NK-92 (cell line): ENCODE measurements at regions not wholly inside any gene's neighbourhood (a gene's known extent, or its start where the extent isn't known, plus 50 kb on each side); places are given as distances from the start of the nearest gene placed in this dataset.
"Not testable (repeated sequence)": the region's sequence is repeated elsewhere in the genome, so short reads cannot be mapped to it uniquely, and the experiment has no call there.

ENCODE experiments used
- DNase-seq: peaks from one replicate; lab custom pipeline; 2025; ENCODE audit not compliant: unreplicated experiment; lab: John Stamatoyannopoulos, UW

GRCh38 chr1:14371771-14372497, 226.6 kb upstream of the KAZN start:
- DNase-seq, result no peak

GRCh38 chr1:14372526-14372925, 226.0 kb upstream of the KAZN start:
- no peak for DNase-seq

- DNase-seq, result no peak
Observed at GRCh38 chr1:14373081-14373758, 225.3 kb upstream of the KAZN start.

GRCh38 chr1:14375226-14375625, 223.3 kb upstream of the KAZN start:
- DNase-seq, result no peak

GRCh38 chr1:14377386-14377785, 221.1 kb upstream of the KAZN start:
- no peak for DNase-seq

GRCh38 chr1:14380408-14380807, 218.1 kb upstream of the KAZN start:
- DNase-seq, result no peak

- no peak for DNase-seq
Observed at GRCh38 chr1:14390816-14391215, 207.7 kb upstream of the KAZN start.

- no peak for DNase-seq
Observed at GRCh38 chr1:14392161-14392858, 206.2 kb upstream of the KAZN start.

GRCh38 chr1:14392859-14393365, 205.6 kb upstream of the KAZN start:
- DNase-seq, result no peak

GRCh38 chr1:14396100-14396499, 202.4 kb upstream of the KAZN start:
- no peak for DNase-seq

- no peak for DNase-seq
Observed at GRCh38 chr1:14403961-14404645, 194.4 kb upstream of the KAZN start.

GRCh38 chr1:14404862-14405301, 193.6 kb upstream of the KAZN start:
- no peak for DNase-seq

- no peak for DNase-seq
Observed at GRCh38 chr1:14412235-14412634, 186.2 kb upstream of the KAZN start.

GRCh38 chr1:14413819-14414490, 184.5 kb upstream of the KAZN start:
- no peak for DNase-seq

GRCh38 chr1:14415396-14415795, 183.1 kb upstream of the KAZN start:
- DNase-seq, result no peak

- DNase-seq, result not testable (repeated sequence)
Observed at GRCh38 chr1:14419778-14420218, 178.7 kb upstream of the KAZN start.

GRCh38 chr1:14420686-14421085, 177.8 kb upstream of the KAZN start:
- DNase-seq, result no peak

- DNase-seq, result no peak
Observed at GRCh38 chr1:14421295-14421976, 177.0 kb upstream of the KAZN start.

- DNase-seq, result no peak
Observed at GRCh38 chr1:14421977-14422609, 176.4 kb upstream of the KAZN start.
